Medulla oblongata (tissue), 1 donor: ENCODE measurements at regions not wholly inside any gene's neighbourhood (a gene's known extent, or its start where the extent isn't known, plus 50 kb on each side); places are given as distances from the start of the nearest gene placed in this dataset.

Experiments
- DNase-seq: peaks from one replicate; pipeline ENCODE4 v3.0.0-alpha.2; 2015; ENCODE audit errors: extremely low spot score

GRCh38 chr12:34343766-34344165, 321.5 kb downstream of the ALG10 start:
- no peak for DNase-seq

GRCh38 chr12:34344851-34345522, 322.7 kb downstream of the ALG10 start:
- no peak for DNase-seq

GRCh38 chr12:34345801-34346200, 323.5 kb downstream of the ALG10 start:
- no peak for DNase-seq

- DNase-seq: no peak
Measured at GRCh38 chr12:34346372-34347034, 324.2 kb downstream of the ALG10 start.

GRCh38 chr12:34347367-34347766, 325.1 kb downstream of the ALG10 start:
- DNase-seq: no peak

GRCh38 chr12:34348064-34348463, 325.8 kb downstream of the ALG10 start:
- no peak for DNase-seq

- DNase-seq: no peak
Measured at GRCh38 chr12:34348836-34349672, 326.8 kb downstream of the ALG10 start.

- no peak for DNase-seq
Measured at GRCh38 chr12:34349673-34349961, 327.3 kb downstream of the ALG10 start.

- DNase-seq: no peak
Measured at GRCh38 chr12:34350092-34351041, 328.1 kb downstream of the ALG10 start.

GRCh38 chr12:34352098-34352497, 329.8 kb downstream of the ALG10 start:
- DNase-seq: no peak

GRCh38 chr12:34354239-34355200, 332.2 kb downstream of the ALG10 start:
- no peak for DNase-seq

GRCh38 chr12:34356233-34356987, 334.1 kb downstream of the ALG10 start:
- DNase-seq: no peak

GRCh38 chr12:34357791-34358190, 335.5 kb downstream of the ALG10 start:
- no peak for DNase-seq

GRCh38 chr12:34358198-34358597, 335.9 kb downstream of the ALG10 start:
- no peak for DNase-seq

GRCh38 chr12:34361721-34362316, 339.5 kb downstream of the ALG10 start:
- no peak for DNase-seq

- DNase-seq: no peak
Measured at GRCh38 chr12:34363050-34363673, 340.9 kb downstream of the ALG10 start.

- no peak for DNase-seq
Measured at GRCh38 chr12:34368079-34368478, 345.8 kb downstream of the ALG10 start.

GRCh38 chr12:34371050-34371449, 348.8 kb downstream of the ALG10 start:
- no peak for DNase-seq

- no peak for DNase-seq
Measured at GRCh38 chr12:34372003-34372402, 349.7 kb downstream of the ALG10 start.
